GM12874 (cell line): ENCODE measurements at regions not wholly inside any gene's neighbourhood (a gene's known extent, or its start where the extent isn't known, plus 50 kb on each side); places are given as distances from the start of the nearest gene placed in this dataset.

Source experiments
- TF ChIP-seq, protein P1 (sequence below): IDR thresholded peaks from 2 replicates; pipeline ENCODE4 v1.5.1; 2011; ENCODE audit warnings: low read depth, mild to moderate bottlenecking, control low read depth, low read length, moderate library complexity; ENCODE audit not compliant: insufficient read depth

DNA sequence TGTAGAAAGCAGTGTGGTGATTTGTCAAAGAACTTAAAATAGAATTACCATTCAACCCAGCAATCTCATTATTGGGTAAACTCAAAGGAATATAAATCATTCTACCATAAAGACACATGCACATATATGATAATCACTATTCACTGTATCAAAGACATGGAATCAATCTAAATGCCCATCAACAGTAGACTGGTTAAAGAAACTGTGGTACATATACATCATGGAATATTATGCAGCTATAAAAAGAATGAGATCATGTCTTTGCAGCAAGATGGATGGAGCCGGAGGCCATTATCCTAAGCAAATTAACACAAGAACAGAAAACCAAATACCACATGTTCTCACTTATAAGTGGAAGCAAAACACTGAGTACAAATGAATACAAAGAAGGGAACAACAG, 281.5 kb upstream of the MAGI2 start:
- TF ChIP-seq, protein P1, sequence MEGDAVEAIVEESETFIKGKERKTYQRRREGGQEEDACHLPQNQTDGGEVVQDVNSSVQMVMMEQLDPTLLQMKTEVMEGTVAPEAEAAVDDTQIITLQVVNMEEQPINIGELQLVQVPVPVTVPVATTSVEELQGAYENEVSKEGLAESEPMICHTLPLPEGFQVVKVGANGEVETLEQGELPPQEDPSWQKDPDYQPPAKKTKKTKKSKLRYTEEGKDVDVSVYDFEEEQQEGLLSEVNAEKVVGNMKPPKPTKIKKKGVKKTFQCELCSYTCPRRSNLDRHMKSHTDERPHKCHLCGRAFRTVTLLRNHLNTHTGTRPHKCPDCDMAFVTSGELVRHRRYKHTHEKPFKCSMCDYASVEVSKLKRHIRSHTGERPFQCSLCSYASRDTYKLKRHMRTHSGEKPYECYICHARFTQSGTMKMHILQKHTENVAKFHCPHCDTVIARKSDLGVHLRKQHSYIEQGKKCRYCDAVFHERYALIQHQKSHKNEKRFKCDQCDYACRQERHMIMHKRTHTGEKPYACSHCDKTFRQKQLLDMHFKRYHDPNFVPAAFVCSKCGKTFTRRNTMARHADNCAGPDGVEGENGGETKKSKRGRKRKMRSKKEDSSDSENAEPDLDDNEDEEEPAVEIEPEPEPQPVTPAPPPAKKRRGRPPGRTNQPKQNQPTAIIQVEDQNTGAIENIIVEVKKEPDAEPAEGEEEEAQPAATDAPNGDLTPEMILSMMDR, result no peak

DNA sequence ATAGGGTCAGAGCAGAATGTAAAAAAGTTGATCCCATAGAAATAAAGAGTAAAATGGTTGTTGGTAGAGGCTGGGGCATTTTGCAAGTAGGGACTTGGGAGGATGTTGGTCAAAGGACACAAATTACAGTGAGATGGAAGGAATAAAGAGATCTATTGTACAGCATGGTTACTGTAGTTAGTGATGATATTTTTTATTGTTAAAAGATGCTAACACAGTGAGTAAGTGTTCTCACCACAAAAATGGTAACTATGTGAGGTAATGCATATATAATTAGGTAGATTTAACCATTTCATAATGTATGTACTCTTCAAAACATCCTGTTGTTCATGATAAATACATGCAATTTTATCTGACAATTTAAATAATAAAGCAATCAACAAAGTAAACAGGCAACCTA, 280.7 kb upstream of the MAGI2 start:
- TF ChIP-seq, protein P1, result no peak

DNA sequence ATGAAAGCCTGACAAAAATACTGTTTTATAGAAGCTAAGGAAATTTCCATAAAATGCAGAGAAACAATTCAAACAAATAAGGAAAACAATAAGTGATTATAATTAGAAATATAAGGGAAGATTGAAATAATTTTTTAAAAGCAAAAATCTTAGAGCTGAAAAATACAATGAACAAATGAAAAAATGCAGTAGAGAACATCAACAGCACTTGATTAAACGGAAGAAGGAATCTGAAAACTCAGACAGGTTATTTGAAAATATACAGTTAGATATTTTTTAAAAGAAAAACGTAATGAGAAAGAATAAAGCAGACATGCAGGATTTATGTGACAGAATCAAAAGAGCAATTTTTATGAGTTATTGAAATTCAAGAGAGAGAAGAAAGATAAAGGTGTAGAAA, 279.1 kb upstream of the MAGI2 start:
- TF ChIP-seq, protein P1, result no peak

DNA sequence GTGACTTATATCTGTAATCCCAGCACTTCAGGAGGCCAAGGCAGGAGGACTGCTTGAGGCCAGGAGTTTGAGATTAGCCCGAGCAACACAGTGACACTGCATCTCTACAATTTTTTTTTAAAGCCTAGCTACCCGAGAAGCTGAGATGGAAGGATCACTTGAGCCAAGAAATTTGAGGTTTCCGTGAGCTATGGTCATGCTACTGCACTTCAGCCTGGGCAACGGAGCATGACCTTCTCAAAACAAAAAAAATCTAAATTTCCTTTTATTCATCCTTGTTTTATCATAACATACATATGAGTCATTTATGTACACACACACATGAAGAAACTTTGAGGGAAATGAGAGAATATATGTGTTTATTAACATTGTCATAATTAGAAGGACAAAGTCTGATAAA, 277.5 kb upstream of the MAGI2 start:
- TF ChIP-seq, protein P1, result no peak

DNA sequence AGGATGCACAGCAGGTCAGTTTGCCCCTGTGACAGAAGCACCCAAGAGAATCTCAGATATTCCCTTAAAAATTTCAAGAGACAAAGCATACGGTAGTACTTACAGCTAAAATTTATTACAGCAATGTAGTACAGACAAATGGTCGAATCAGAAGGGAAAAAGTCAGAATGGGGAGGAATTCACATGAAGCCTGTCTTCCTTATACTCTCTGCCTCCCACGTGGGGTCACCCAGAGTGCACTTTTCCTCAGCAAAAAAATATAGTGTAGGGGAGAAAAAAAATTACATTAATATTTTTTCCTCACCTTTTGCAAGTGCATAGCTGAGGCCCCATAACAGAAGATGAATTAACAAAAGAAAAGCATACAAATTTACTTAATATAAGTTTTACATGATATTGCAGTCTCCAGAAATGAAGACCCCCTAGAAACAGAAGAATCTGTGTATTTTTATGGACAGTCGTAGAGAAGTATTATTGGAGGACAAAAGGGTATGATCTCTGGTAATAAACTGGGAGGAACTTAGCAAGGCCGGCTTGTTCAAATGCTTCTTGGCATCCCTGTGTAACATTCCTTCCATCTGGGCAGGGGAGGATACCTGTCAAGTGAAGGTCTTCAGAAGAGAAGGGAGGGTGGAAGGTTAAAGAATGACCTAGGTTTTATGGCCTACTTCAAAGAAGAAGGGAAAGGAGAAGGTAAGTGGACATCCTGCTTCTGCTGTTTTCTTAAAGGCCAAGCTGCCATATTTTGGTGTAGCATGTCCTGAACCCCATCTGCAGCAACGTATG, 270.6 kb upstream of the MAGI2 start:
- TF ChIP-seq, protein P1, result no peak

DNA sequence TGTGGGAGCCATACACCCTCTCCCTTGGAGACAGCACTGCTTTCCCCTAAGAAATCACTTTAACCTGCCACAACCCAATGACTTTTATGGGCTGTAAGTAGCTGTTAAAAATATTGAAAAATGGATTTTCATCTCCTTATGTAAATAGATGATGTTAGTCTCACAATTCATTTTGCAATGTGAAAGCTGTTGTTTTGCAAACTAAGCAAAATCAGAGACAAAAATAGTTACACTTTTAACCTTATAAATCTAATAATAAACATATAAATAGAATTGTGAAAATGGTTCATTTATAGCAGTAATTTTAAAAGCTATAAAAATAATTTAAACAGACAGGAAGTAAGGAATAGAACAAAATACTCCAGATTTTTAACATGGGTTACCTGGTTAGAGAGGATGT, 268.8 kb upstream of the MAGI2 start:
- TF ChIP-seq, protein P1, result no peak

DNA sequence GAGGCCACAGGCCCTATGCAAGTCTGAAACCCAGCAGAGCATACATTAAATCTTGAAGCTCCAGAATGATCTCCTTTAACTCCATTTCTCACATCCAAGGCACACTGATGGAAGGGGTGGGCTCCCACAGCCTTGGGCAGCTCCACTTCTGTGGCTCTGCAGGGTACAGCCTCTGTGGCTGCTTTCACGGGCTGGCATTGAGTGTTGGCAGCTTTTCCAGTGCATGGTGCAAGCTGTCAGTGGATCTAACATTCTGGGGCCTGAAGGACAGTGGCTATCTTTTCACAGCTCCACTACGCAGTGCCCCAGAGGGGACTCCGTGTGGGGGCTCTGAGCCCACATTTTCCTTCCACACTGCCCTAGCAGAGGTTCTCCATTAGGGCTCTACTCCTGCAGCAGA, 265.7 kb upstream of the MAGI2 start:
- TF ChIP-seq, protein P1, result no peak

DNA sequence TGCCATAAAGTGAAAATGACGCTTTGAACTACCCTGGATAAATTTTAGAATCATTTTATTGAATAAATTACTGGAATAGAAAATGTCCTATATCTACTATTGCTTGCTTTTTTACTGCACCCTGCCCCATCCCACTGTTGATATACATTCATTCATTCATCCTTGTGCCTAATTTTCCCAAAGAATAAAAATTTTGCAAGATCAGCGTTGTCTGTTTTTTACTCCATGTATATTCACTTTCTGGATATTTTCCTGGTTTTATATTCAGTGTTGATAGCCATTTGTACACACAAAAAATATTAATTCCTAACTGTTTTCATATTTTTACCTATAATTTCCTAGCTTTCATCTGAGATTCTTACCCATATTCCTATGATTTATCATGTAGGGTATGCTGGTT, 262.9 kb upstream of the MAGI2 start:
- TF ChIP-seq, protein P1, result no peak
